ENCODE measurements at regions not wholly inside any gene's neighbourhood (a gene's known extent, or its start where the extent isn't known, plus 50 kb on each side); places are given as distances from the start of the nearest gene placed in this dataset.

DNA sequence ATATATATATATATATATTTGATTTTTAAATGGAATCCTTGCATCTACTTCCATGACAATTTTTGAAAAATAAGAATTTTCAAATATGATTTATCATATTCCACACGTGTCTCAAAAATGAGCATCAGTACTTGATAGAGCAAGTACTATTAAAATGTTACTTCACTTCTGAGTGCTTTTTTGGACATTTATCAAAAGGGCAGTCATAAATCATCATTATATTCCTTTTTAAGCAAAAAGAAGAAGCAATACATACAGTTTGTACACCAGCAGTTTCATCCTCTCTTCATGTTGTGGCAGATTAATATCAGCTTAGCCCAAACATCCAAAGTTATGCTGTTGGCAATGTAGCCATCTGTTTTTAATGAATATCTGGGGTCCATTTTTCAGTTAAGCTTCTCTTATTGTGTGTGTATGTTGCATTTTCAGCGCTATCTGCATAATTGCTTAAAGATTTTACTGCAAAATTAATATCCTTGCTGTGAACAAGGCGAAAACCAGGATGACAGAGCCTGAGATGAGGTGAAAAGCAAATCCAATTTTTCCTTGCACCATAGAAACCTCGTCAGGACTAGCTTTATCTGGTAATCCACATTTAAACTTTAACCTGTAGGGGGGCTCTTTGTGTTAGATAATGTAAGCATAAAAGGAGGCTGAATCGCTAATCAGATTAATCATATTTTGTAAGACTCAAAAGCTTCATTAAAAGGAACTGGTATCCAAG is 604.9 kb upstream of the AGTR1 start:
- TF ChIP-seq, protein P1, sequence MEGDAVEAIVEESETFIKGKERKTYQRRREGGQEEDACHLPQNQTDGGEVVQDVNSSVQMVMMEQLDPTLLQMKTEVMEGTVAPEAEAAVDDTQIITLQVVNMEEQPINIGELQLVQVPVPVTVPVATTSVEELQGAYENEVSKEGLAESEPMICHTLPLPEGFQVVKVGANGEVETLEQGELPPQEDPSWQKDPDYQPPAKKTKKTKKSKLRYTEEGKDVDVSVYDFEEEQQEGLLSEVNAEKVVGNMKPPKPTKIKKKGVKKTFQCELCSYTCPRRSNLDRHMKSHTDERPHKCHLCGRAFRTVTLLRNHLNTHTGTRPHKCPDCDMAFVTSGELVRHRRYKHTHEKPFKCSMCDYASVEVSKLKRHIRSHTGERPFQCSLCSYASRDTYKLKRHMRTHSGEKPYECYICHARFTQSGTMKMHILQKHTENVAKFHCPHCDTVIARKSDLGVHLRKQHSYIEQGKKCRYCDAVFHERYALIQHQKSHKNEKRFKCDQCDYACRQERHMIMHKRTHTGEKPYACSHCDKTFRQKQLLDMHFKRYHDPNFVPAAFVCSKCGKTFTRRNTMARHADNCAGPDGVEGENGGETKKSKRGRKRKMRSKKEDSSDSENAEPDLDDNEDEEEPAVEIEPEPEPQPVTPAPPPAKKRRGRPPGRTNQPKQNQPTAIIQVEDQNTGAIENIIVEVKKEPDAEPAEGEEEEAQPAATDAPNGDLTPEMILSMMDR (IDR thresholded peaks at IDR 0.05), result no peak
- TF ChIP-seq POLR2A (IDR thresholded peaks at IDR 0.05) (no peak), EP300 (IDR thresholded peaks at IDR 0.05) (no peak)
